MCF 10A (cell line): ENCODE measurements at regions not wholly inside any gene's neighbourhood (a gene's known extent, or its start where the extent isn't known, plus 50 kb on each side); places are given as distances from the start of the nearest gene placed in this dataset.
"Not testable (repeated sequence)": the region's sequence is repeated elsewhere in the genome, so short reads cannot be mapped to it uniquely, and the experiment has no call there.

ENCODE experiments used
- BruUV-seq: library from RNA; stranded (reverse); fragments of 400-500 nt; replicated peaks from 2 replicates; lab custom pipeline; 2021; lab: Mats Ljungman, UMichigan
- CTCF ChIA-PET: fragments of 300-600 bp; sonication (Branson Sonifier 250); formaldehyde crosslinking; extraction: SDS; loops from one replicate; lab custom pipeline; 2021; ENCODE audit warnings: antibody characterized with exemption, inconsistent platforms; lab: Yijun Ruan, JAX
- POLR2A ChIA-PET: fragments of 300-600, 350-650 bp; sonication (Branson Sonifier 250); formaldehyde crosslinking; extraction: SDS; loops from one replicate; lab custom pipeline; 2020; ENCODE audit warnings: antibody characterized with exemption, inconsistent platforms; lab: Yijun Ruan, JAX
- DNase-seq: peaks from one replicate; pipeline ENCODE4 v3.0.0-alpha.2; 2018; ENCODE audit not compliant: unreplicated experiment
- H3K27ac Mint-ChIP-seq: one replicate; pipeline ENCODE4 v1.8.0; 2022; ENCODE audit warnings: mild to moderate bottlenecking, low read depth, mixed read lengths; ENCODE audit not compliant: unreplicated experiment
- H3K27me3 Mint-ChIP-seq: one replicate; pipeline ENCODE4 v1.8.0; 2022; ENCODE audit warnings: mixed read lengths; ENCODE audit not compliant: insufficient read depth, unreplicated experiment
- H3K36me3 Mint-ChIP-seq: one replicate; pipeline ENCODE4 v1.8.0; 2022; ENCODE audit warnings: mild to moderate bottlenecking, moderate library complexity, mixed read lengths; ENCODE audit not compliant: insufficient read depth, unreplicated experiment
- H3K4me1 Mint-ChIP-seq: one replicate; pipeline ENCODE4 v1.8.0; 2022; ENCODE audit warnings: mixed read lengths; ENCODE audit not compliant: insufficient read depth, unreplicated experiment
- H3K4me3 Mint-ChIP-seq: one replicate; pipeline ENCODE4 v1.8.0; 2022; ENCODE audit warnings: mild to moderate bottlenecking, moderate library complexity, mixed read lengths; ENCODE audit not compliant: unreplicated experiment
- H3K9me3 Mint-ChIP-seq: one replicate; pipeline ENCODE4 v1.8.0; 2022; ENCODE audit warnings: mixed read lengths; ENCODE audit not compliant: unreplicated experiment
- intact Hi-C: fragments of 100-400 bp; cut with micrococcal nuclease; formaldehyde crosslinking; loops from 2 replicates; pipeline ENCODE4 v1.14.1; 2022
- TF ChIP-seq, protein P1 (sequence below): fragments of 200-600 bp; IDR thresholded peaks from one replicate; pipeline ENCODE4 v1.8.0; 2022; ENCODE audit warnings: antibody characterized with exemption, mild to moderate bottlenecking; ENCODE audit not compliant: unreplicated experiment

- H3K4me1 Mint-ChIP-seq = no peaks in the 10 kb centered on the region
- DNase-seq = no peak
- no peaks in the 10 kb centered on the region for H3K9me3 Mint-ChIP-seq
- no peak overlapping the region for H3K27ac Mint-ChIP-seq
- ChIA-PET CTCF (no interaction called here), POLR2A (no interaction called here)
- H3K27me3 Mint-ChIP-seq = no peaks in the 10 kb centered on the region
- TF ChIP-seq, protein P1, sequence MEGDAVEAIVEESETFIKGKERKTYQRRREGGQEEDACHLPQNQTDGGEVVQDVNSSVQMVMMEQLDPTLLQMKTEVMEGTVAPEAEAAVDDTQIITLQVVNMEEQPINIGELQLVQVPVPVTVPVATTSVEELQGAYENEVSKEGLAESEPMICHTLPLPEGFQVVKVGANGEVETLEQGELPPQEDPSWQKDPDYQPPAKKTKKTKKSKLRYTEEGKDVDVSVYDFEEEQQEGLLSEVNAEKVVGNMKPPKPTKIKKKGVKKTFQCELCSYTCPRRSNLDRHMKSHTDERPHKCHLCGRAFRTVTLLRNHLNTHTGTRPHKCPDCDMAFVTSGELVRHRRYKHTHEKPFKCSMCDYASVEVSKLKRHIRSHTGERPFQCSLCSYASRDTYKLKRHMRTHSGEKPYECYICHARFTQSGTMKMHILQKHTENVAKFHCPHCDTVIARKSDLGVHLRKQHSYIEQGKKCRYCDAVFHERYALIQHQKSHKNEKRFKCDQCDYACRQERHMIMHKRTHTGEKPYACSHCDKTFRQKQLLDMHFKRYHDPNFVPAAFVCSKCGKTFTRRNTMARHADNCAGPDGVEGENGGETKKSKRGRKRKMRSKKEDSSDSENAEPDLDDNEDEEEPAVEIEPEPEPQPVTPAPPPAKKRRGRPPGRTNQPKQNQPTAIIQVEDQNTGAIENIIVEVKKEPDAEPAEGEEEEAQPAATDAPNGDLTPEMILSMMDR = no peak
- no TSS peak for BruUV-seq
- H3K36me3 Mint-ChIP-seq = no peaks in the 10 kb centered on the region
- intact Hi-C loops = no loop called here
- H3K4me3 Mint-ChIP-seq = no peak overlapping the region
Observed at GRCh38 chr6:2598867-2599266, 151.9 kb downstream of the MYLK4 start.

- POLR2A ChIA-PET = no interaction called here
- TF ChIP-seq, protein P1 = no peak
- H3K4me1 Mint-ChIP-seq = no peaks in the 10 kb centered on the region
- H3K4me3 Mint-ChIP-seq = no peak overlapping the region
- CTCF ChIA-PET = no interaction called here
- H3K27me3 Mint-ChIP-seq = no peaks in the 10 kb centered on the region
- intact Hi-C loops = no loop called here
- no peak overlapping the region for H3K27ac Mint-ChIP-seq
- no peaks in the 10 kb centered on the region for H3K9me3 Mint-ChIP-seq
- no peak for DNase-seq
- BruUV-seq = no TSS peak
- H3K36me3 Mint-ChIP-seq = no peaks in the 10 kb centered on the region
Observed at GRCh38 chr6:2597991-2598390, 152.7 kb downstream of the MYLK4 start.

DNA sequence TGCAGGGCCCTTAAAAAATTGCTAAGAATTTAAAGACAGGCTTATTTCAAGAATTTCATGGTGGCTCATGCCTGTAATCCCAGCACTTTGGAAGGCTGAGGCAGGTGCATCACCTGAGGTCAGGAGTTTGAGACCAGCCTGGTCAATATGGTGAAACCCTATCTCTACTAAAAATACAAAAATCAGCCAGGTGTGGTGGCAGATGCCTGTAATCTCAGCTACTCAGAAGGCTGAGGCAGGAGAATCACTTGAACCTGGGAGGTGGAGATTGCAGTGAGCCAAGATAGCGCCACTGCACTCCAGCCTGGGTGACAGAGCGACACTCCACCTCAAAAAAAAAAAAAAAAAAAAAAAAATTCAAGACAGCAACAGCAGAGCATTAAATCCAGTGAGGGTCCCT lies 153.3 kb downstream of the MYLK4 start:
- CTCF ChIA-PET, intact Hi-C loops, H3K4me3 Mint-ChIP-seq, DNase-seq, H3K4me1 Mint-ChIP-seq, H3K36me3 Mint-ChIP-seq, H3K9me3 Mint-ChIP-seq, H3K27me3 Mint-ChIP-seq, POLR2A ChIA-PET, BruUV-seq, H3K27ac Mint-ChIP-seq: not testable (repeated sequence)

GRCh38 chr6:2596222-2596621 lies 154.5 kb downstream of the MYLK4 start:
- H3K4me3 Mint-ChIP-seq = no peak overlapping the region
- H3K9me3 Mint-ChIP-seq = no peaks in the 10 kb centered on the region
- BruUV-seq = no TSS peak
- POLR2A ChIA-PET = no interaction called here
- no peak for DNase-seq
- H3K27ac Mint-ChIP-seq = no peak overlapping the region
- CTCF ChIA-PET = no interaction called here
- no peaks in the 10 kb centered on the region for H3K36me3 Mint-ChIP-seq
- TF ChIP-seq, protein P1 = peak; percentile 8
- no peaks in the 10 kb centered on the region for H3K27me3 Mint-ChIP-seq
- intact Hi-C loops = no loop called here
- H3K4me1 Mint-ChIP-seq = no peaks in the 10 kb centered on the region

GRCh38 chr6:2594868-2595267 lies 155.9 kb downstream of the MYLK4 start:
- POLR2A ChIA-PET = no interaction called here
- H3K9me3 Mint-ChIP-seq = no peaks in the 10 kb centered on the region
- DNase-seq = no peak

More at GRCh38 chr6:2594868-2595267, 155.9 kb downstream of the MYLK4 start:
- H3K4me1 Mint-ChIP-seq = no peaks in the 10 kb centered on the region
- intact Hi-C loops = no loop called here
- no peak overlapping the region for H3K27ac Mint-ChIP-seq
- no peak overlapping the region for H3K4me3 Mint-ChIP-seq
- H3K27me3 Mint-ChIP-seq = no peaks in the 10 kb centered on the region
- CTCF ChIA-PET = no interaction called here
- BruUV-seq = no TSS peak
- TF ChIP-seq, protein P1 = no peak
- H3K36me3 Mint-ChIP-seq = no peaks in the 10 kb centered on the region
